HCT116 (cell line): ENCODE measurements at regions not wholly inside any gene's neighbourhood (a gene's known extent, or its start where the extent isn't known, plus 50 kb on each side); places are given as distances from the start of the nearest gene placed in this dataset.

Experiments
- CTCF ChIP-seq, 3 experiments: fragments of 200-600 bp in 1 of 3; sonication (generic) in 1 of 3; IDR thresholded peaks in 2 of 3; conservative IDR thresholded peaks in 1 of 3; 2 replicates each; pipeline ENCODE4 v1.5.1; 2012 to 2017; ENCODE audit warnings: low read depth in 2 of 3, low read length in 2 of 3, antibody characterized with exemption in 1 of 3, borderline replicate concordance in 1 of 3, control low read depth in 1 of 3, mild to moderate bottlenecking in 1 of 3, mixed read lengths in 1 of 3, mixed run types in 1 of 3, moderate library complexity in 1 of 3; ENCODE audit not compliant: insufficient read depth in 1 of 3
- EZH2 ChIP-seq: fragments of 200-600 bp; sonication (generic); IDR thresholded peaks from 2 replicates; pipeline ENCODE4 v1.6.1; 2017; ENCODE audit warnings: antibody characterized with exemption, mixed run types
- EZH2phosphoT487 ChIP-seq: fragments of 200-600 bp; IDR thresholded peaks from 2 replicates; pipeline ENCODE4 v1.6.1; 2018; ENCODE audit warnings: antibody characterized with exemption, borderline replicate concordance
- JUND ChIP-seq: IDR thresholded peaks from 2 replicates; pipeline ENCODE4 v1.6.1; 2012
- POLR2A ChIP-seq: IDR thresholded peaks from 2 replicates; pipeline ENCODE4 v1.7.0; 2011; ENCODE audit warnings: borderline replicate concordance; ENCODE audit not compliant: insufficient read depth, insufficient read length; ENCODE audit errors: extremely low read depth
- POLR2AphosphoS5 ChIP-seq: IDR thresholded peaks from 2 replicates; pipeline ENCODE4 v1.6.1; 2011; ENCODE audit warnings: mild to moderate bottlenecking, low read depth, low read length, moderate library complexity

- TF ChIP-seq CTCF (IDR thresholded peaks at IDR 0.05 in 2 of 3, conservative IDR thresholded peaks at IDR 0.05 in 1 of 3; ENCODE audit: borderline replicate concordance in 1 of 3, insufficient read depth in 1 of 3, low read depth in 2 of 3, low read length in 2 of 3) (no peak), JUND (no peak), EZH2phosphoT487 (no peak), POLR2A (no peak), POLR2AphosphoS5 (no peak), EZH2 (no peak)
Observed at GRCh38 chrX:825991-826390, 195.4 kb downstream of the SHOX start.
